NCI-H128 (cell line): ENCODE measurements at regions not wholly inside any gene's neighbourhood (a gene's known extent, or its start where the extent isn't known, plus 50 kb on each side); places are given as distances from the start of the nearest gene placed in this dataset.
A peak's percentile ranks its signal among the peaks of the same experiment; 100 is the strongest.
"Not testable (repeated sequence)": the region's sequence is repeated elsewhere in the genome, so short reads cannot be mapped to it uniquely, and the experiment has no call there.

ENCODE experiments used
- DNase-seq: peaks from one replicate; lab custom pipeline; 2025; ENCODE audit not compliant: unreplicated experiment; lab: John Stamatoyannopoulos, UW

- peak; percentile 5 for DNase-seq
These were observed 63.0 kb downstream of the CYP4A11 start for GRCh38 chr1:46878173-46878782.

- not testable (repeated sequence) for DNase-seq
These were observed 65.2 kb downstream of the CYP4A11 start for GRCh38 chr1:46876093-46876492.
